ENCODE measurements at regions not wholly inside any gene's neighbourhood (a gene's known extent, or its start where the extent isn't known, plus 50 kb on each side); places are given as distances from the start of the nearest gene placed in this dataset.

DNA sequence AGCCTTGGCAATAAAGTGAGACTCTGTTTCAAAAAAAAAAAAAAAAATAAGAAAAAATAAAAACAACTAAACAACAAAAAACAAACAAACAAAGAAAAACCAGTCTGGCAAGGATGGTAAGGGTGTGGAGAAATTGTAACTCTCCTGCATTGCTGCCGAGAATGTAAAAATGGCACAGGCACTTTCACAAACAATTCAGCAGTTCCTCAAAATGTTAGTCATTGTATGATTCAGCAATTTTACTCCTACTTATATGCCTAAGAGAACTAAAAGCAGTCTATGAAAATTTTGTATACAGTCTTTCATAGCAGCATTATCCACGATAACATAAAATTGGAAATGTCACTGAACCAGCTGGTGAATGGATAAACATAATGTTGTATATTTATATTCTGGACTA is 280.4 kb downstream of the CDH9 start:
- BruUV-seq (replicated peaks) = no TSS peak
- ChIA-PET POLR2A (no interaction called here), SMC1A (ENCODE audit: uncharacterized antibody, unreplicated experiment) (no interaction called here), RAD21 (ENCODE audit: unreplicated experiment) (no interaction called here), CTCF (no interaction called here)
- Histone ChIP-seq H3K27ac (ENCODE audit: control insufficient read depth, insufficient read depth) (no peak overlapping the region), H3K9me3 (replicated peaks; ENCODE audit: control insufficient read depth, insufficient read depth, low read length) (no peaks in the 10 kb centered on the region), H2AFZ (ENCODE audit: control insufficient read depth, low read depth, low read length) (no peak overlapping the region), H3K9ac (ENCODE audit: control insufficient read depth, insufficient read depth, low read length) (no peak overlapping the region), H3K79me2 (ENCODE audit: control insufficient read depth, insufficient read depth, low read length) (no peaks in the 10 kb centered on the region), H3K4me1 (ENCODE audit: control insufficient read depth, insufficient read depth, low read length) (no peaks in the 10 kb centered on the region), H3K4me3 (no peak overlapping the region), H3K4me2 (ENCODE audit: control insufficient read depth, insufficient read depth) (no peak overlapping the region), H3K36me3 (ENCODE audit: control insufficient read depth in 2 of 2, insufficient read depth in 2 of 2, low read length in 1 of 2) (no peaks in the 10 kb centered on the region), H3K27me3 (replicated peaks in 1 of 2; ENCODE audit: control insufficient read depth in 2 of 2, insufficient read depth in 2 of 2, low read length in 1 of 2) (no peaks in the 10 kb centered on the region), H4K20me1 (ENCODE audit: control insufficient read depth, insufficient read depth) (no peaks in the 10 kb centered on the region)
- ATAC-seq (no peak), FAIRE-seq (no peak), DNase-seq (ENCODE audit: low read depth, low spot score) (no peak)
- TF ChIP-seq CHD4 (IDR thresholded peaks at IDR 0.05) (no peak), ELK1 (IDR thresholded peaks at IDR 0.05; ENCODE audit: low read depth, low read length) (no peak), ZNF217 (IDR thresholded peaks at IDR 0.05) (no peak), SPI1 (IDR thresholded peaks at IDR 0.05; ENCODE audit: borderline replicate concordance, insufficient read depth, low read depth, low read length) (peak; percentile 40; the same call in 1 of the 2 replicates), TBL1XR1 (IDR thresholded peaks at IDR 0.05; ENCODE audit: low read depth, low read length) (no peak)
- in situ Hi-C loops (cut with MboI) (no loop called here), intact Hi-C loops (cut with micrococcal nuclease; ENCODE audit: unreplicated experiment) (no loop called here)
- 2% methylated on average over 2 of the region's 2 CpGs for WGBS (ENCODE audit: insufficient coverage, insufficient replicate concordance, low lambda C conversion rate, missing lambda C conversion rate)

DNA sequence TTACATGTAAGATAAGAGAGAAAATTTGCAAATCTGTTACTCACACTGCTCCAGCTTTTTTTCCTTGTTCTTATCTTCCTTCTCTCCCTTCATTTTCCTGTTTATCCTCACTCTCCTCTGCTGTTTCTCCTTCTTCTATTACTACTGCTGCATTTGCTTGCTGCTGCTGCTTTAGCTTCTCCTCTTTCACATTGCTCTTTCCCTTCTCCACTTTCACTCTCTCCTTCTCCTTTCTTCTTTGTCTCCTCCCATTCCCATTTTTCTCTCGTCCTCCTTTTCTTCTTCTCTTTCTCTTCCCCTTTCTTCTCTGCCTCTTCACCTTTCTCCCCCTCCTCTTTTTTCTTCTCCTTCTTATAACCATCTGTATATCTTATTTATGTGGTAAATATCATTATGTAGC is 288.6 kb downstream of the CDH9 start:
- Histone ChIP-seq H3K79me2 (ENCODE audit: control insufficient read depth, insufficient read depth, low read length) (no peaks in the 10 kb centered on the region), H3K27ac (ENCODE audit: control insufficient read depth, insufficient read depth) (no peak overlapping the region), H4K20me1 (ENCODE audit: control insufficient read depth, insufficient read depth) (no peaks in the 10 kb centered on the region), H3K4me2 (ENCODE audit: control insufficient read depth, insufficient read depth) (no peak overlapping the region), H2AFZ (ENCODE audit: control insufficient read depth, low read depth, low read length) (no peak overlapping the region), H3K27me3 (replicated peaks in 1 of 2; ENCODE audit: control insufficient read depth in 2 of 2, insufficient read depth in 2 of 2, low read length in 1 of 2) (no peaks in the 10 kb centered on the region), H3K9ac (ENCODE audit: control insufficient read depth, insufficient read depth, low read length) (no peak overlapping the region), H3K4me1 (ENCODE audit: control insufficient read depth, insufficient read depth, low read length) (no peaks in the 10 kb centered on the region), H3K9me3 (replicated peaks; ENCODE audit: control insufficient read depth, insufficient read depth, low read length) (no peaks in the 10 kb centered on the region), H3K36me3 (ENCODE audit: control insufficient read depth in 2 of 2, insufficient read depth in 2 of 2, low read length in 1 of 2) (no peaks in the 10 kb centered on the region), H3K4me3 (no peak overlapping the region)
- intact Hi-C loops (cut with micrococcal nuclease; ENCODE audit: unreplicated experiment) (no loop called here), in situ Hi-C loops (cut with MboI) (no loop called here)
- CTCF ChIA-PET = no interaction called here
- FAIRE-seq (no peak), ATAC-seq (no peak), DNase-seq (ENCODE audit: low read depth, low spot score) (no peak)
- RAD21 ChIA-PET (ENCODE audit: unreplicated experiment) = no interaction called here
- no TSS peak for BruUV-seq (replicated peaks)
- POLR2A ChIA-PET = no interaction called here
- no peak for TF ChIP-seq IKZF1 (conservative IDR thresholded peaks at IDR 0.05)
- no peak for TF ChIP-seq WRNIP1 (IDR thresholded peaks at IDR 0.05; ENCODE audit: borderline replicate concordance, low read depth, low read length)
- no peak for TF ChIP-seq KLF5 (IDR thresholded peaks at IDR 0.05; ENCODE audit: partially characterized antibody)
- SMC1A ChIA-PET (ENCODE audit: uncharacterized antibody, unreplicated experiment) = interaction anchor here (0.7 kb wide), 1 partner anchor 19 kb away, joined by 3 read pairs; no protein-coding TSS in a partner anchor
- 0% methylated on average over 1 of the region's 1 CpG for WGBS (ENCODE audit: insufficient coverage, insufficient replicate concordance, low lambda C conversion rate, missing lambda C conversion rate)
